ENCODE measurements at regions not wholly inside any gene's neighbourhood (a gene's known extent, or its start where the extent isn't known, plus 50 kb on each side); places are given as distances from the start of the nearest gene placed in this dataset.

GRCh38 chr18:1463981-1464380, 559.3 kb downstream of the ADCYAP1 start:
- ChIA-PET CTCF (no interaction called here), POLR2A (no interaction called here)
- DNase-seq (ENCODE audit: extremely low spot score) = no peak
- TF ChIP-seq HDGF (IDR thresholded peaks at IDR 0.05; ENCODE audit: borderline replicate concordance) (no peak), FOXK2 (IDR thresholded peaks at IDR 0.05) (no peak), TARDBP (IDR thresholded peaks at IDR 0.05) (no peak), SP1 (IDR thresholded peaks at IDR 0.05) (no peak), ELF4 (IDR thresholded peaks at IDR 0.05) (no peak), L3MBTL2 (conservative IDR thresholded peaks at IDR 0.05) (no peak), CTBP1 (IDR thresholded peaks at IDR 0.05; ENCODE audit: borderline replicate concordance) (no peak), SUZ12 (IDR thresholded peaks at IDR 0.05) (no peak), PKNOX1 (IDR thresholded peaks at IDR 0.05) (no peak), FOXA1 (IDR thresholded peaks at IDR 0.05) (no peak), BHLHE40 (IDR thresholded peaks at IDR 0.05; ENCODE audit: borderline replicate concordance) (no peak), ZNF384 (IDR thresholded peaks at IDR 0.05) (no peak), ARNT (IDR thresholded peaks at IDR 0.05) (no peak), LEF1 (IDR thresholded peaks at IDR 0.05; ENCODE audit: borderline replicate concordance) (no peak), NFRKB (IDR thresholded peaks at IDR 0.05) (no peak), FOXM1 (IDR thresholded peaks at IDR 0.05; ENCODE audit: borderline replicate concordance) (no peak)

DNA sequence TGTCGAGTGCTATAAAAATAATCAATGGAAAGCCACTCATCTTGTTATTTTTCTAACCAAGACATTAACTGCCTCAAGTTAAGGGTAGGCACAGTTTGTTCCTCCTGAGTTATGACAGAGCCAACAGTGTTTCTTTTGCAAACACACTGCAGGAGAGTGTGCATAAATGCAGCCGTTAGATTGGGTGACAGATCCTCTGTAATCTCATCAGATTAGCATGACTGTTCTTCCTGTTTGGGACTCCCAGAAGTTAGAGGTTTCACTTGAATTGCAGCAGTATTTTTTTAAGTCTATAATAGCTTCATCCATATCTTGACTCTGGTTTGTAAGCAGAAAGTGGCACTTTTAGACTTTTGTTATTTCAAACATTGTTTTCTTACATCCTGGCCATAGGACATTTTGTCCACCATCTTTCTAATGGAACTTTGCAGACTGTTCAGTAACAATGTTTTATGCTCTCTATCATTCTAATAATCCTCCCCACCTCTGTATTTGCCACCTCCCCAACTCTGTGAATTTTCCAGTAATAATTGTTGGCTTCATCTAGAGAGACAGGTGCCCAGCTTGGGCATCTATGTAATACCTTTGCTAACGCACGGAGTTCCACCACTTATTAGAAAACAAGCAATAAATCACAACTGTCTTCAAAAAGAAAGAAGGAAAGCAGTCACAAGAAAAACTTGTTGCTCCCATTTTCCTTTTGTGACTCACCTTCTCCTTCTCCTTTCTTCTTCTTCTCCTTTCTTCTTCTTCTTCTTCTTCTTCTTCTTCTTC, 560.0 kb downstream of the ADCYAP1 start:
- TF ChIP-seq FOXM1 (IDR thresholded peaks at IDR 0.05; ENCODE audit: borderline replicate concordance) = no peak
- ChIA-PET POLR2A (no interaction called here), CTCF (no interaction called here)
- no peak for DNase-seq (ENCODE audit: extremely low spot score)

- DNase-seq (ENCODE audit: extremely low spot score) = no peak
- CTCF ChIA-PET = no interaction called here
- TF ChIP-seq PKNOX1 (IDR thresholded peaks at IDR 0.05) (no peak), CTBP1 (IDR thresholded peaks at IDR 0.05; ENCODE audit: borderline replicate concordance) (no peak), BHLHE40 (IDR thresholded peaks at IDR 0.05; ENCODE audit: borderline replicate concordance) (no peak), L3MBTL2 (conservative IDR thresholded peaks at IDR 0.05) (no peak), SP1 (IDR thresholded peaks at IDR 0.05) (no peak), FOXM1 (IDR thresholded peaks at IDR 0.05; ENCODE audit: borderline replicate concordance) (no peak), NFRKB (IDR thresholded peaks at IDR 0.05) (no peak), SUZ12 (IDR thresholded peaks at IDR 0.05) (no peak), ZNF384 (IDR thresholded peaks at IDR 0.05) (no peak), ELF4 (IDR thresholded peaks at IDR 0.05) (no peak), FOXK2 (IDR thresholded peaks at IDR 0.05) (no peak), LEF1 (IDR thresholded peaks at IDR 0.05; ENCODE audit: borderline replicate concordance) (no peak), HDGF (IDR thresholded peaks at IDR 0.05; ENCODE audit: borderline replicate concordance) (no peak), ARNT (IDR thresholded peaks at IDR 0.05) (no peak), FOXA1 (IDR thresholded peaks at IDR 0.05) (no peak), TARDBP (IDR thresholded peaks at IDR 0.05) (no peak)
- POLR2A ChIA-PET = no interaction called here
Observed at GRCh38 chr18:1466035-1466434, 561.4 kb downstream of the ADCYAP1 start.

GRCh38 chr18:1467461-1467964, 562.8 kb downstream of the ADCYAP1 start:
- CTCF ChIA-PET = no interaction called here

GRCh38 chr18:1468550-1468949, 563.9 kb downstream of the ADCYAP1 start:
- no peak for DNase-seq (ENCODE audit: extremely low spot score)
- TF ChIP-seq FOXA1 (IDR thresholded peaks at IDR 0.05) (no peak), ZNF384 (IDR thresholded peaks at IDR 0.05) (no peak), L3MBTL2 (conservative IDR thresholded peaks at IDR 0.05) (no peak), FOXK2 (IDR thresholded peaks at IDR 0.05) (no peak), PKNOX1 (IDR thresholded peaks at IDR 0.05) (no peak), ARNT (IDR thresholded peaks at IDR 0.05) (no peak), SP1 (IDR thresholded peaks at IDR 0.05) (no peak), HDGF (IDR thresholded peaks at IDR 0.05; ENCODE audit: borderline replicate concordance) (no peak), ELF4 (IDR thresholded peaks at IDR 0.05) (no peak), FOXM1 (IDR thresholded peaks at IDR 0.05; ENCODE audit: borderline replicate concordance) (no peak), LEF1 (IDR thresholded peaks at IDR 0.05; ENCODE audit: borderline replicate concordance) (no peak), TARDBP (IDR thresholded peaks at IDR 0.05) (no peak), SUZ12 (IDR thresholded peaks at IDR 0.05) (no peak), CTBP1 (IDR thresholded peaks at IDR 0.05; ENCODE audit: borderline replicate concordance) (no peak), BHLHE40 (IDR thresholded peaks at IDR 0.05; ENCODE audit: borderline replicate concordance) (no peak), NFRKB (IDR thresholded peaks at IDR 0.05) (no peak)
- POLR2A ChIA-PET = no interaction called here

More at GRCh38 chr18:1467461-1467964, 562.8 kb downstream of the ADCYAP1 start:
- no peak for DNase-seq (ENCODE audit: extremely low spot score)
- POLR2A ChIA-PET = no interaction called here
- no peak for TF ChIP-seq L3MBTL2 (conservative IDR thresholded peaks at IDR 0.05)
- TF ChIP-seq ARNT (IDR thresholded peaks at IDR 0.05) = no peak

GRCh38 chr18:1475867-1476266, 571.2 kb downstream of the ADCYAP1 start:
- TF ChIP-seq ELF4 (IDR thresholded peaks at IDR 0.05) (no peak), ZNF384 (IDR thresholded peaks at IDR 0.05) (no peak), SP1 (IDR thresholded peaks at IDR 0.05) (no peak), HDGF (IDR thresholded peaks at IDR 0.05; ENCODE audit: borderline replicate concordance) (no peak), BHLHE40 (IDR thresholded peaks at IDR 0.05; ENCODE audit: borderline replicate concordance) (no peak), CTBP1 (IDR thresholded peaks at IDR 0.05; ENCODE audit: borderline replicate concordance) (no peak), FOXK2 (IDR thresholded peaks at IDR 0.05) (no peak), FOXA1 (IDR thresholded peaks at IDR 0.05) (no peak), NFRKB (IDR thresholded peaks at IDR 0.05) (no peak), LEF1 (IDR thresholded peaks at IDR 0.05; ENCODE audit: borderline replicate concordance) (no peak), PKNOX1 (IDR thresholded peaks at IDR 0.05) (no peak)
- ChIA-PET CTCF (no interaction called here), POLR2A (no interaction called here)
- DNase-seq (ENCODE audit: extremely low spot score) = no peak

More at GRCh38 chr18:1468550-1468949, 563.9 kb downstream of the ADCYAP1 start:
- CTCF ChIA-PET = no interaction called here

Measured in HEK293T (cell line).